ENCODE measurements at regions not wholly inside any gene's neighbourhood (a gene's known extent, or its start where the extent isn't known, plus 50 kb on each side); places are given as distances from the start of the nearest gene placed in this dataset.

DNA sequence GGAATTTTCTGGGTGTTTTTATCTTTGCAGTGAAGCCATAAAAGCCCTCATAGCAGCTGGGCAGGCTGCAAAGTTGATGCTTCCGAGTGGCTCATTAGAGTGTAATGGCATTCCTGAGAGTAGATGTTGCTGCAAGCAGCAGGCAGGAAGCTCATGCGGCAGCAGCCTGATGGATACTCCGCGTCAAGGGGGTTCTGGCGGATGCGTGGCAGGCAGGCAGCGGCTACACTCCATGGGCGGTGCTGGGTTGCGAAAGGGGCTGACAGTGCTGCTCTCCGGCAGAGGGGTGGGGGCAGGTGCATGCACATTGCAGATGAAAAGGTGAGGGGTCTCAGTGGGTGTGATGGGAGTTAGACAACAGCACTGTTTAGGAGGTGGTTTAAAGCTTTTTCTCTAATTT is 93.2 kb upstream of the AJAP1 start:
- DNase-seq (ENCODE audit: low read depth): no peak

DNA sequence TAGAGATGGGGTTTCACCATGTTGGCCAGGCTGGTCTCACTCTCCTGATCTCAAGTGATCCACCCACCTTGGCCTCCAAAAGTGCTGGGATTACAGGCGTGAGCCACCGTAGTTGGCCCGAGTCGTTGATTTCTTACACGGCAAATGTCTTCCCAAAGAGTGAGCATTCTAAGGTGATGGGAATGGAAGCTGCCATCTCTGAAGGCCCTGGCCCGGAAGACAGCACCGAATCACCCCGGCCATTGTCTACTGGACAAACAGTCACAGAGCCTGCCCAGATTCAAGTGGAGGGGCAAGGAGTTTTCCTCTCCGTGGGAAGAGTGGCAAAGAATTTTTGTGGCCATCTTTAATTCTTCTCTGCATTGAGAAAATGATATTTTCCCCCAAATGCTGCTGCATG is 92.1 kb upstream of the AJAP1 start:
- TF ChIP-seq, protein P1, sequence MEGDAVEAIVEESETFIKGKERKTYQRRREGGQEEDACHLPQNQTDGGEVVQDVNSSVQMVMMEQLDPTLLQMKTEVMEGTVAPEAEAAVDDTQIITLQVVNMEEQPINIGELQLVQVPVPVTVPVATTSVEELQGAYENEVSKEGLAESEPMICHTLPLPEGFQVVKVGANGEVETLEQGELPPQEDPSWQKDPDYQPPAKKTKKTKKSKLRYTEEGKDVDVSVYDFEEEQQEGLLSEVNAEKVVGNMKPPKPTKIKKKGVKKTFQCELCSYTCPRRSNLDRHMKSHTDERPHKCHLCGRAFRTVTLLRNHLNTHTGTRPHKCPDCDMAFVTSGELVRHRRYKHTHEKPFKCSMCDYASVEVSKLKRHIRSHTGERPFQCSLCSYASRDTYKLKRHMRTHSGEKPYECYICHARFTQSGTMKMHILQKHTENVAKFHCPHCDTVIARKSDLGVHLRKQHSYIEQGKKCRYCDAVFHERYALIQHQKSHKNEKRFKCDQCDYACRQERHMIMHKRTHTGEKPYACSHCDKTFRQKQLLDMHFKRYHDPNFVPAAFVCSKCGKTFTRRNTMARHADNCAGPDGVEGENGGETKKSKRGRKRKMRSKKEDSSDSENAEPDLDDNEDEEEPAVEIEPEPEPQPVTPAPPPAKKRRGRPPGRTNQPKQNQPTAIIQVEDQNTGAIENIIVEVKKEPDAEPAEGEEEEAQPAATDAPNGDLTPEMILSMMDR (IDR thresholded peaks at IDR 0.05; ENCODE audit: insufficient read depth, low read depth, low read length): no peak
- no peak for TF ChIP-seq EZH2 (IDR thresholded peaks at IDR 0.05; ENCODE audit: insufficient read depth, low read length)

More for the DNA sequence above, 93.2 kb upstream of the AJAP1 start:
- H3K27ac Mint-ChIP-seq (ENCODE audit: unreplicated experiment): no peak overlapping the region
- H3K4me3 Mint-ChIP-seq (ENCODE audit: unreplicated experiment): no peak overlapping the region
- no peaks in the 10 kb centered on the region for H3K27me3 ChIP-seq (ENCODE audit: insufficient read depth, low read length)
- H3K9me3 ChIP-seq (ENCODE audit: insufficient read depth, low read depth, low read length): peaks cover 9% of the 10 kb centered on the region
- no peaks in the 10 kb centered on the region for H3K36me3 Mint-ChIP-seq (ENCODE audit: low read depth, unreplicated experiment)
- no peak overlapping the region for H3K4me3 ChIP-seq (ENCODE audit: insufficient read depth, low read depth, low read length)
- no peaks in the 10 kb centered on the region for H3K4me1 ChIP-seq (ENCODE audit: insufficient read depth, low read length)
- no peaks in the 10 kb centered on the region for H3K79me2 ChIP-seq (ENCODE audit: insufficient read depth, low read length)
- no peak for TF ChIP-seq EZH2 (IDR thresholded peaks at IDR 0.05; ENCODE audit: insufficient read depth, low read length)
- TF ChIP-seq, protein P1 (IDR thresholded peaks at IDR 0.05; ENCODE audit: insufficient read depth, low read depth, low read length): no peak
- H3K36me3 ChIP-seq (ENCODE audit: insufficient read depth, low read length): no peaks in the 10 kb centered on the region
- no peaks in the 10 kb centered on the region for H3K4me1 Mint-ChIP-seq (ENCODE audit: low read depth, unreplicated experiment)
- no peak overlapping the region for H2AFZ ChIP-seq (ENCODE audit: low read depth, low read length)
- no peak overlapping the region for H3K27ac ChIP-seq (ENCODE audit: low read depth, low read length)
- H3K9me3 Mint-ChIP-seq (ENCODE audit: unreplicated experiment): peaks cover 15% of the 10 kb centered on the region
- H3K4me2 ChIP-seq (ENCODE audit: low read length): no peak overlapping the region
- H3K9ac ChIP-seq (ENCODE audit: low read length): no peak overlapping the region
- peaks cover 15% of the 10 kb centered on the region for H3K27me3 Mint-ChIP-seq (ENCODE audit: low read depth, unreplicated experiment)
- no peaks in the 10 kb centered on the region for H4K20me1 ChIP-seq (ENCODE audit: insufficient read depth, low read length)
- FAIRE-seq: no peak

DNA sequence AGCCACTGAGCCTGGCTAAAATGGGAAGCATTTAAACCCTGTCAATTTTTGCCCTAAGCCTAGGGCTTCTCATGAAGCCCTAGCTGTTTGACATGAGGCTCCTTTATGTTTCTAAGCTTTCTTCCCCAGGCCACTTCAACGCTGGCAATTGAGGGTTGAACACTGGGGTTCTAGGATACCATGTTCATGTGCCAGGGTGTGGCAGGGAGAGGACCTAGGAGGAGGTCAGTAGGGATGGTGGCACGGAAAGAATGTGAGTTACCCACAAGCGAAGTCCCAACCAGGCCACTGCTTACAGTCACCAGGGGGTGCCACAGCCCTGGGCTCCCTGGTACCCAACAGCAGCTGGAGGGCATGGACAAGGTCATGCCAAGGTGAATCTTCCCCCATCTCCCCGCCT is 90.8 kb upstream of the AJAP1 start:
- no peaks in the 10 kb centered on the region for H4K20me1 ChIP-seq (ENCODE audit: insufficient read depth, low read length)
- no peak overlapping the region for H3K27ac ChIP-seq (ENCODE audit: low read depth, low read length)
- H3K4me3 Mint-ChIP-seq (ENCODE audit: unreplicated experiment): no peak overlapping the region
- no peak overlapping the region for H3K4me3 ChIP-seq (ENCODE audit: insufficient read depth, low read depth, low read length)
- H3K4me2 ChIP-seq (ENCODE audit: low read length): no peak overlapping the region
- no peaks in the 10 kb centered on the region for H3K4me1 ChIP-seq (ENCODE audit: insufficient read depth, low read length)
- no peaks in the 10 kb centered on the region for H3K36me3 ChIP-seq (ENCODE audit: insufficient read depth, low read length)
- no peaks in the 10 kb centered on the region for H3K79me2 ChIP-seq (ENCODE audit: insufficient read depth, low read length)
- H3K27me3 ChIP-seq (ENCODE audit: insufficient read depth, low read length): no peaks in the 10 kb centered on the region
- no peak overlapping the region for H2AFZ ChIP-seq (ENCODE audit: low read depth, low read length)
- DNase-seq (ENCODE audit: low read depth) (no peak), FAIRE-seq (no peak)
- TF ChIP-seq EZH2 (IDR thresholded peaks at IDR 0.05; ENCODE audit: insufficient read depth, low read length): no peak
- TF ChIP-seq, protein P1 (IDR thresholded peaks at IDR 0.05; ENCODE audit: insufficient read depth, low read depth, low read length): no peak
- no peaks in the 10 kb centered on the region for H3K36me3 Mint-ChIP-seq (ENCODE audit: low read depth, unreplicated experiment)
- H3K9me3 Mint-ChIP-seq (ENCODE audit: unreplicated experiment): peaks cover 18% of the 10 kb centered on the region
- H3K9me3 ChIP-seq (ENCODE audit: insufficient read depth, low read depth, low read length): peaks cover 3% of the 10 kb centered on the region
- H3K9ac ChIP-seq (ENCODE audit: low read length): no peak overlapping the region
- peaks cover 15% of the 10 kb centered on the region for H3K27me3 Mint-ChIP-seq (ENCODE audit: low read depth, unreplicated experiment)
- H3K27ac Mint-ChIP-seq (ENCODE audit: unreplicated experiment): no peak overlapping the region
- no peaks in the 10 kb centered on the region for H3K4me1 Mint-ChIP-seq (ENCODE audit: low read depth, unreplicated experiment)

More for the DNA sequence above, 92.1 kb upstream of the AJAP1 start:
- Histone ChIP-seq H4K20me1 (ENCODE audit: insufficient read depth, low read length) (no peaks in the 10 kb centered on the region), H3K9me3 (ENCODE audit: insufficient read depth, low read depth, low read length) (peaks cover 9% of the 10 kb centered on the region), H3K27me3 (ENCODE audit: insufficient read depth, low read length) (no peaks in the 10 kb centered on the region), H2AFZ (ENCODE audit: low read depth, low read length) (no peak overlapping the region), H3K36me3 (ENCODE audit: insufficient read depth, low read length) (no peaks in the 10 kb centered on the region), H3K4me2 (ENCODE audit: low read length) (no peak overlapping the region), H3K4me3 (ENCODE audit: insufficient read depth, low read depth, low read length) (no peak overlapping the region), H3K27ac (ENCODE audit: low read depth, low read length) (no peak overlapping the region), H3K9ac (ENCODE audit: low read length) (no peak overlapping the region), H3K4me1 (ENCODE audit: insufficient read depth, low read length) (no peaks in the 10 kb centered on the region), H3K79me2 (ENCODE audit: insufficient read depth, low read length) (no peaks in the 10 kb centered on the region)
- H3K27me3 Mint-ChIP-seq (ENCODE audit: low read depth, unreplicated experiment): peaks cover 15% of the 10 kb centered on the region
- H3K4me1 Mint-ChIP-seq (ENCODE audit: low read depth, unreplicated experiment): no peaks in the 10 kb centered on the region
- DNase-seq (ENCODE audit: low read depth): no peak
- no peaks in the 10 kb centered on the region for H3K36me3 Mint-ChIP-seq (ENCODE audit: low read depth, unreplicated experiment)
- peaks cover 15% of the 10 kb centered on the region for H3K9me3 Mint-ChIP-seq (ENCODE audit: unreplicated experiment)
- no peak overlapping the region for H3K4me3 Mint-ChIP-seq (ENCODE audit: unreplicated experiment)
- H3K27ac Mint-ChIP-seq (ENCODE audit: unreplicated experiment): no peak overlapping the region
- no peak for FAIRE-seq
